IMR-90 (cell line): ENCODE measurements at regions not wholly inside any gene's neighbourhood (a gene's known extent, or its start where the extent isn't known, plus 50 kb on each side); places are given as distances from the start of the nearest gene placed in this dataset.

ENCODE experiments used
- ATAC-seq: fragments of 200-7000 bp; cut with Tn5 transposase; 2 replicates; pipeline ENCODE4 v1.9.1; 2020; ENCODE audit warnings: low read depth, mild to moderate bottlenecking, moderate library complexity
- BruUV-seq: library from RNA; stranded (reverse); fragments of 400-500 nt; replicated peaks from 2 replicates; lab custom pipeline; 2021; lab: Mats Ljungman, UMichigan
- CTCF ChIA-PET: fragments of 300-600 bp; formaldehyde crosslinking; extraction: SDS; loops from one replicate; lab custom pipeline; 2021; ENCODE audit warnings: antibody characterized with exemption; lab: Yijun Ruan, JAX
- POLR2A ChIA-PET: fragments of 300-600 bp; sonication (Branson Sonifier 250); formaldehyde crosslinking; loops from one replicate; lab custom pipeline; 2022; ENCODE audit warnings: antibody characterized with exemption; ENCODE audit not compliant: unreplicated experiment; lab: Charles Lee
- DNase-seq: peaks from one replicate; pipeline ENCODE4 v3.0.0; 2013
- H2AFZ ChIP-seq: replicated peaks from 2 replicates; pipeline ENCODE3; 2013; ENCODE audit warnings: low read length, mild to moderate bottlenecking; ENCODE audit not compliant: poor library complexity
- H2AK5ac ChIP-seq: 2 replicates; pipeline ENCODE4 v1.6.1; 2013; ENCODE audit warnings: low read depth, low read length, inconsistent platforms
- H2AK9ac ChIP-seq: replicated peaks from 2 replicates; pipeline ENCODE3; 2013; ENCODE audit warnings: mild to moderate bottlenecking, low read depth, low read length, moderate library complexity; ENCODE audit not compliant: poor library complexity
- H2BK120ac ChIP-seq: 2 replicates; pipeline ENCODE4 v1.6.1; 2013; ENCODE audit warnings: low read depth, low read length, inconsistent platforms
- H2BK15ac ChIP-seq: 3 replicates; pipeline ENCODE4 v1.6.1; 2013; ENCODE audit warnings: low read depth, low read length, inconsistent platforms
- H2BK20ac ChIP-seq: 2 replicates; pipeline ENCODE4 v1.6.1; 2013; ENCODE audit warnings: low read depth, mild to moderate bottlenecking, inconsistent platforms, low read length, moderate library complexity
- H2BK5ac ChIP-seq: 2 replicates; pipeline ENCODE4 v1.6.1; 2013; ENCODE audit warnings: mild to moderate bottlenecking, low read depth, low read length, inconsistent platforms; ENCODE audit not compliant: poor library complexity, severe bottlenecking
- H3K14ac ChIP-seq: replicated peaks from 2 replicates; pipeline ENCODE4 v1.6.1; 2013; ENCODE audit warnings: low read depth, low read length, inconsistent platforms
- H3K18ac ChIP-seq: 2 replicates; pipeline ENCODE4 v1.6.1; 2013; ENCODE audit warnings: low read depth, low read length, control low read depth
- H3K23ac ChIP-seq: 2 replicates; pipeline ENCODE4 v1.6.1; 2013; ENCODE audit warnings: low read depth, low read length, inconsistent platforms
- H3K27ac ChIP-seq: 2 replicates; pipeline ENCODE4 v1.5.1; 2013; ENCODE audit warnings: mild to moderate bottlenecking, control low read depth, low read length; ENCODE audit not compliant: insufficient read depth
- H3K27me3 ChIP-seq: 2 replicates; pipeline ENCODE4 v1.6.1; 2013; ENCODE audit warnings: low read length; ENCODE audit not compliant: control insufficient read depth, insufficient read depth
- H3K36me3 ChIP-seq: 2 replicates; pipeline ENCODE4 v1.6.1; 2013; ENCODE audit warnings: low read length, mixed read lengths; ENCODE audit not compliant: control insufficient read depth, insufficient read depth
- H3K4ac ChIP-seq: 2 replicates; pipeline ENCODE4 v1.6.1; 2013; ENCODE audit warnings: low read depth, low read length, inconsistent platforms
- H3K4me1 ChIP-seq: 2 replicates; pipeline ENCODE4 v1.6.1; 2013; ENCODE audit warnings: low read length, mixed read lengths; ENCODE audit not compliant: control insufficient read depth, insufficient read depth
- H3K4me2 ChIP-seq: 2 replicates; pipeline ENCODE4 v1.6.1; 2013; ENCODE audit warnings: low read depth, mild to moderate bottlenecking, control low read depth, low read length, moderate library complexity
- H3K4me3 ChIP-seq: 2 replicates; pipeline ENCODE4 v1.5.1; 2013; ENCODE audit warnings: low read depth, mild to moderate bottlenecking, control low read depth, low read length, moderate library complexity; ENCODE audit not compliant: insufficient read depth
- H3K56ac ChIP-seq: 2 replicates; pipeline ENCODE4 v1.6.1; 2013; ENCODE audit warnings: low read length, inconsistent platforms; ENCODE audit not compliant: insufficient read depth; ENCODE audit errors: extremely low read depth
- H3K79me1 ChIP-seq, 2 experiments: 2 replicates each; pipeline ENCODE4 v1.6.1; 2013; ENCODE audit warnings: low read length in 2 of 2, inconsistent platforms in 1 of 2, low read depth in 1 of 2
- H3K9ac ChIP-seq: 2 replicates; pipeline ENCODE4 v1.6.1; 2013; ENCODE audit warnings: low read depth, low read length, control low read depth
- H3K9me1 ChIP-seq: 2 replicates; pipeline ENCODE4 v1.6.1; 2013; ENCODE audit warnings: low read length, inconsistent platforms; ENCODE audit not compliant: insufficient read depth
- H3K9me3 ChIP-seq: 2 replicates; pipeline ENCODE4 v1.6.1; 2013; ENCODE audit warnings: low read length; ENCODE audit not compliant: control insufficient read depth, insufficient read depth
- H4K20me1 ChIP-seq: 2 replicates; pipeline ENCODE4 v1.6.1; 2013; ENCODE audit warnings: low read length, inconsistent platforms; ENCODE audit not compliant: insufficient read depth
- H4K5ac ChIP-seq: 2 replicates; pipeline ENCODE4 v1.6.1; 2013; ENCODE audit warnings: mild to moderate bottlenecking, low read depth, low read length, control low read depth
- H4K8ac ChIP-seq, 2 experiments: 2 replicates each; pipeline ENCODE4 v1.6.1; 2013; ENCODE audit warnings: low read depth in 2 of 2, low read length in 2 of 2, control low read depth in 1 of 2, inconsistent platforms in 1 of 2
- H4K91ac ChIP-seq: 2 replicates; pipeline ENCODE4 v1.6.1; 2013; ENCODE audit warnings: low read depth, low read length, inconsistent platforms; ENCODE audit not compliant: insufficient read depth
- BHLHE40 ChIP-seq: fragments of 150-350 bp; IDR thresholded peaks from 2 replicates; pipeline ENCODE4 v1.6.1; 2016; ENCODE audit warnings: mild to moderate bottlenecking, low read depth, low read length
- CEBPB ChIP-seq: IDR thresholded peaks from 2 replicates; pipeline ENCODE4 v1.6.1; 2012; ENCODE audit warnings: low read depth, low read length, improper control_type of control experiment
- CHD1 ChIP-seq: IDR thresholded peaks from 2 replicates; pipeline ENCODE4 v1.6.1; 2012; ENCODE audit warnings: low read depth, low read length, improper control_type of control experiment
- ELK1 ChIP-seq: fragments of 150-350 bp; IDR thresholded peaks from 2 replicates; pipeline ENCODE4 v1.6.1; 2016; ENCODE audit warnings: low read depth, mild to moderate bottlenecking, low read length, moderate library complexity, borderline replicate concordance
- FOS ChIP-seq: fragments of 150-350 bp; IDR thresholded peaks from 2 replicates; pipeline ENCODE4 v1.6.1; 2016; ENCODE audit warnings: low read depth, low read length
- MAFK ChIP-seq: IDR thresholded peaks from 2 replicates; pipeline ENCODE4 v1.6.1; 2012; ENCODE audit warnings: low read depth, low read length, improper control_type of control experiment
- MAZ ChIP-seq: IDR thresholded peaks from 2 replicates; pipeline ENCODE4 v1.6.1; 2012; ENCODE audit warnings: low read depth, mild to moderate bottlenecking, low read length, improper control_type of control experiment, moderate library complexity, borderline replicate concordance
- MXI1 ChIP-seq: IDR thresholded peaks from 2 replicates; pipeline ENCODE4 v1.6.1; 2012; ENCODE audit warnings: low read depth, mild to moderate bottlenecking, low read length, moderate library complexity, borderline replicate concordance
- NFE2L2 ChIP-seq: fragments of 150-350 bp; IDR thresholded peaks from 2 replicates; pipeline ENCODE4 v1.6.1; 2016; ENCODE audit warnings: low read depth, mild to moderate bottlenecking, low read length
- POLR2A ChIP-seq: IDR thresholded peaks from 2 replicates; pipeline ENCODE4 v1.6.1; 2012; ENCODE audit warnings: mild to moderate bottlenecking, low read depth, low read length
- RAD21 ChIP-seq: IDR thresholded peaks from 2 replicates; pipeline ENCODE4 v1.6.1; 2012; ENCODE audit warnings: low read length, improper control_type of control experiment
- RCOR1 ChIP-seq: IDR thresholded peaks from 2 replicates; pipeline ENCODE4 v1.6.1; 2012; ENCODE audit warnings: mild to moderate bottlenecking, low read length, improper control_type of control experiment; ENCODE audit not compliant: insufficient replicate concordance
- RFX5 ChIP-seq: IDR thresholded peaks from 2 replicates; pipeline ENCODE4 v1.8.0; 2012; ENCODE audit warnings: low read depth, mild to moderate bottlenecking, low read length, moderate library complexity
- SMC3 ChIP-seq: fragments of 150-350 bp; IDR thresholded peaks from 2 replicates; pipeline ENCODE4 v1.6.1; 2016; ENCODE audit warnings: low read depth, mild to moderate bottlenecking, antibody characterized with exemption, low read length, moderate library complexity
- WGBS, 2 experiments: methylation state at CpG; one replicate each; pipeline versions ENCODE4 v1.1.5 to v1.1.7; 2013; ENCODE audit warnings: missing lambda C conversion rate in 2 of 2; ENCODE audit not compliant: insufficient read length in 1 of 2; ENCODE audit errors: extremely low coverage in 2 of 2; 5-methylcytosine and 5-hydroxymethylcytosine counted together
- dilution Hi-C: fragments of 300-500 bp; cut with HindIII; formaldehyde crosslinking; loops from one replicate; pipeline ENCODE4 v1.14.3; 2018; ENCODE audit warnings: low sequenced_read_pairs; ENCODE audit not compliant: unreplicated experiment
- in situ Hi-C: fragments of 300-500 bp; cut with MboI; formaldehyde crosslinking; loops from 3 replicates; pipeline ENCODE4 v1.14.3; 2019; ENCODE audit warnings: low sequenced_read_pairs, inconsistent platforms, mixed read lengths
- intact Hi-C: fragments of 100-400 bp; cut with micrococcal nuclease; formaldehyde crosslinking; loops from 2 replicates; pipeline ENCODE4 v1.10.0; 2022
- TF ChIP-seq, protein P1 (sequence below): fragments of 150-350 bp; IDR thresholded peaks from 2 replicates; pipeline ENCODE4 v1.6.1; 2017; ENCODE audit warnings: mild to moderate bottlenecking, antibody characterized with exemption, low read length, low read depth
- TF ChIP-seq, protein P2 (sequence below): conservative IDR thresholded peaks from 2 replicates; pipeline ENCODE4 v1.5.1; 2012; ENCODE audit warnings: mild to moderate bottlenecking, low read depth, low read length, improper control_type of control experiment

DNA sequence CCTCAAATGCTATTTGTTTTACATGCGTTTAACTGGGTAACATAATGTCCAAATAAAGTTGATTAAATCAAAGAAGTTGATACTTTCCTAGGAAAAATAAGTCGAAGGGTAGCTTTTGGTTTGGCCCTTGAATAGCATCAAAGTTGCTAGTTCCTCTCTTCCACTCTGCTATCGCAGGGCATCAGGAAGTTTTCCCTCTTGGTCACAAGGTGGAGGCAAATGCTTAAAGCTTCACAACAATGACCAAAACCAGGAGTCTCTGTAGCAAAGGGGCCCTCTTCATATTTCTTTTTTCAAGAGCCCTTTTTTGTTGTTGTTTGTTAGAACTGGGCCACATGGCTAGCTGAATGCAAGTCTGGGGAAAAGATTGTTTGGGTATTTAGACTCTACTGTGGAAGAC lies 668.4 kb downstream of the KCNT2 start:
- BruUV-seq = no TSS peak

More for the DNA sequence above, 668.4 kb downstream of the KCNT2 start:
- Histone ChIP-seq H3K9me1 (no peaks in the 10 kb centered on the region), H2AK9ac (no peak overlapping the region), H4K5ac (no peak overlapping the region), H2BK120ac (no peak overlapping the region), H3K4me3 (no peak overlapping the region), H3K4ac (no peak overlapping the region), H3K36me3 (no peaks in the 10 kb centered on the region), H2BK20ac (no peak overlapping the region), H2AK5ac (no peak overlapping the region), H2BK15ac (no peak overlapping the region), H3K56ac (no peak overlapping the region), H3K27me3 (no peaks in the 10 kb centered on the region), H3K79me1 (no peaks in the 10 kb centered on the region), H3K4me2 (no peak overlapping the region), H3K14ac (no peak overlapping the region), H3K9me3 (no peaks in the 10 kb centered on the region), H3K18ac (no peak overlapping the region), H3K9ac (no peak overlapping the region), H4K20me1 (no peaks in the 10 kb centered on the region), H3K4me1 (no peaks in the 10 kb centered on the region), H4K8ac (no peak overlapping the region), H4K91ac (no peak overlapping the region), H2AFZ (no peak overlapping the region), H2BK5ac (no peak overlapping the region), H3K23ac (no peak overlapping the region), H3K27ac (no peak overlapping the region)
- ATAC-seq (no peak), DNase-seq (no peak)
- in situ Hi-C loops = no loop called here
- WGBS, 2 experiments = no CpG with 5 or more reads among the region's 3 CpGs
- intact Hi-C loops = no loop called here
- ChIA-PET CTCF (no interaction called here), POLR2A (no interaction called here)
- dilution Hi-C loops = no loop called here
- TF ChIP-seq, protein P1, sequence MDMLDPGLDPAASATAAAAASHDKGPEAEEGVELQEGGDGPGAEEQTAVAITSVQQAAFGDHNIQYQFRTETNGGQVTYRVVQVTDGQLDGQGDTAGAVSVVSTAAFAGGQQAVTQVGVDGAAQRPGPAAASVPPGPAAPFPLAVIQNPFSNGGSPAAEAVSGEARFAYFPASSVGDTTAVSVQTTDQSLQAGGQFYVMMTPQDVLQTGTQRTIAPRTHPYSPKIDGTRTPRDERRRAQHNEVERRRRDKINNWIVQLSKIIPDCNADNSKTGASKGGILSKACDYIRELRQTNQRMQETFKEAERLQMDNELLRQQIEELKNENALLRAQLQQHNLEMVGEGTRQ = no peak
- TF ChIP-seq POLR2A (no peak), CEBPB (no peak), FOS (no peak), RCOR1 (no peak), BHLHE40 (no peak), MXI1 (no peak), MAZ (no peak), NFE2L2 (no peak), CHD1 (no peak), ELK1 (no peak), RFX5 (no peak), RAD21 (no peak), SMC3 (no peak), MAFK (no peak)
- TF ChIP-seq, protein P2, sequence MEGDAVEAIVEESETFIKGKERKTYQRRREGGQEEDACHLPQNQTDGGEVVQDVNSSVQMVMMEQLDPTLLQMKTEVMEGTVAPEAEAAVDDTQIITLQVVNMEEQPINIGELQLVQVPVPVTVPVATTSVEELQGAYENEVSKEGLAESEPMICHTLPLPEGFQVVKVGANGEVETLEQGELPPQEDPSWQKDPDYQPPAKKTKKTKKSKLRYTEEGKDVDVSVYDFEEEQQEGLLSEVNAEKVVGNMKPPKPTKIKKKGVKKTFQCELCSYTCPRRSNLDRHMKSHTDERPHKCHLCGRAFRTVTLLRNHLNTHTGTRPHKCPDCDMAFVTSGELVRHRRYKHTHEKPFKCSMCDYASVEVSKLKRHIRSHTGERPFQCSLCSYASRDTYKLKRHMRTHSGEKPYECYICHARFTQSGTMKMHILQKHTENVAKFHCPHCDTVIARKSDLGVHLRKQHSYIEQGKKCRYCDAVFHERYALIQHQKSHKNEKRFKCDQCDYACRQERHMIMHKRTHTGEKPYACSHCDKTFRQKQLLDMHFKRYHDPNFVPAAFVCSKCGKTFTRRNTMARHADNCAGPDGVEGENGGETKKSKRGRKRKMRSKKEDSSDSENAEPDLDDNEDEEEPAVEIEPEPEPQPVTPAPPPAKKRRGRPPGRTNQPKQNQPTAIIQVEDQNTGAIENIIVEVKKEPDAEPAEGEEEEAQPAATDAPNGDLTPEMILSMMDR = no peak
